Sigmoid colon (tissue), 4 donors: ENCODE measurements at regions not wholly inside any gene's neighbourhood (a gene's known extent, or its start where the extent isn't known, plus 50 kb on each side); places are given as distances from the start of the nearest gene placed in this dataset.

Source experiments
- CTCF ChIP-seq, 4 experiments: fragments of 450-650 bp in 3 of 4; fragments of 200-600 bp in 1 of 4; IDR thresholded peaks; one replicate each; pipeline ENCODE4 v1.5.1; 2016 to 2019; ENCODE audit warnings: antibody characterized with exemption in 4 of 4, mild to moderate bottlenecking in 3 of 4, moderate library complexity in 2 of 4
- EP300 ChIP-seq, 4 donors: sonication (generic); formaldehyde crosslinking; IDR thresholded peaks; one replicate each; pipeline ENCODE4 v1.6.1; 2017; ENCODE audit warnings: antibody characterized with exemption in 4 of 4
- POLR2A ChIP-seq, 2 donors: fragments of 450-650 bp; IDR thresholded peaks; one replicate each; pipeline ENCODE4 v1.6.1; 2016; ENCODE audit warnings: antibody characterized with exemption in 2 of 2, mild to moderate bottlenecking in 2 of 2, moderate library complexity in 2 of 2

GRCh38 chr14:104421401-104421821 is 158.2 kb upstream of the C14orf180 start:
- TF ChIP-seq CTCF (IDR thresholded peaks at IDR 0.05) = no peak
- no peak for TF ChIP-seq EP300 (IDR thresholded peaks at IDR 0.05)
- TF ChIP-seq POLR2A (IDR thresholded peaks at IDR 0.05) = no peak
